ENCODE measurements at regions not wholly inside any gene's neighbourhood (a gene's known extent, or its start where the extent isn't known, plus 50 kb on each side); places are given as distances from the start of the nearest gene placed in this dataset.
"Not testable (repeated sequence)": the region's sequence is repeated elsewhere in the genome, so short reads cannot be mapped to it uniquely, and the experiment has no call there.

DNA sequence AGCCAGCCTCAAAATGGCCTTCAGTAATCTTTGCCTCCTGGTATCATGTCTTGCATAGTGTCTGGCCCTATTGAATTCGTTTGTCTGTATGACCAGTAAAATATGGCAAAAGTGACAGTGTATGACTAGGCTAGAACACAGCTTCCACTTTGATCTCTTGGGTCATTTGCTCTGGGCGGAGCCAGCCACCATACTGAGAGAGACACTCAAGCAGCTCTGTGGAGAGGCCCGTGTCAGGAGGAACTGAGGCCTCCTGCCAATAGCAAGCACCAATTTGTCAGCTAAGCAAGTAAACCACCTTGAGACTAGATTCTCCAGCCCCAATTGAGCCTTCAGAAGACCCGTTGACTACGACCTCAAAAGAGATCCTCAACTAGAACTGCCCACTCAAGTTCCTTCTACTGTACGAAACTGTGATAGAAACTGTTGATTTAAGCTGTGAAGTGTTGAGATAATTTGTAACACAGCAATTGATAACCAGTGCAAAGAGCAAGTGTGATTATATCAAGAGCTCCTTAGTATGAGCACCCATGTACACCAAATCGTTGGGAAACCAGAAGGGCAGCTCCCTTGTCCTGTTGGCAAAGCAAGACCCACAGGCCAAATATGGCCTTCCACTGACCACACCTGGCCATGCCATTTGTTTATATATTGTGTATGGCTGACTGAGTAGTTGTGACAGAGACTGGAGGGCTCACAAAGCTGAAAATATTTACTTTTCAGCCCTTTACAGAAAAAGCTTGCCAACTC is 52.7 kb upstream of the SERBP1 start:
- intact Hi-C loops (cut with micrococcal nuclease) = no loop called here

DNA sequence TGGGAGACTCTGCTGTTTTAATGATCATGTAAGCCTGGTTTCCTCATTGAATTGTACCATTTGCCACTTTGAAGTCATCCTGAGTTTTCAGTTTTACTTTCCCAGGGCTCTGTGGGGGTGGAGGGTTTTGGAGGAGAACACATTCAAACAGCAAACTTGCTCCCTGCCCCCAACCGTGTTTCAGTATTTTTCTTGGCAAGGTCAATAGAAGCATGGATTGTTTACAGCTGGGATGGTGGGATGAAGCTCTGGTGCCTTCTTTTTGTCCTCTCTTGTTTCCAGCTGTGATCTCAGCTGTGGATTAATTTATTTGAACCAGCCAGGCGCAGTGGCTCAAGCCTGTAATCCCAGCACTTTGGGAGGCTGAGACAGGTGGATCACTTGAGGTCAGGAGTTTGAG is 54.3 kb upstream of the SERBP1 start:
- intact Hi-C loops (cut with micrococcal nuclease) = no loop called here

DNA sequence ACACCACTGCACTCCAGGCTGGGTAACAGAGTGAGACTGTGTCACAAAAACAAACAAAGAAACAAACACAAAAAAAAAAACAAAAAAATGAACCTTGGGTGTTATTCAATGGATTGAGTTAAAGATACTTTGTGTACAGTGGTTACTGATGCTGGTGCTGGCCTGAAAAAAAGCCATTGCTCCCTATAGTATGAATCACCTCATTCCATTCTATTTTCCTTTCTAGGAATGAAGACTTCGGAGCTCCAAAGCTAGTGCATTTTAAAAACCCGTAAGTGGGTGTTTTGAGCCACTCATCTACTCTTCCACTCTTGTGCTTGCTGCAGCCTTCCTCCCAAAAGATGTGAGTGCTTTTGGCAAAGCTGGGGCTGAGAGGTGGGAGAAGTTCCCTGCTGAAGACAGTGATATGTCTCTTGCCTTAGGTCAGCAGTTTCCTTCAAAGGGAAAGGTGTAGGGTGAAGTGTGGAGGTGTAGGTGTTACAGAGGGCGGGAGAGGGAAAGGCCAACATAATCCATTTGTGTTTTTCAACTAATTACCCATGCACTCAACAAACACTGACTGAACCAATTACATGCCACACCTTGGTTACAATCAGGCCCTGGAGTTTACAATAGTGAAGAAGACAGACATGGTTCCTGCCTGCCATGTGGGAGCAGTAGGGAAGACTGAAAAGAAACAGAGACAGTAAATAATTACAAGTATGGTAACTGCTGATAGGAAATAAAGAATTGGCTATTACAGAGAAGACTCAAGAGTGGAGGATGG is 55.0 kb upstream of the SERBP1 start:
- intact Hi-C loops (cut with micrococcal nuclease) = no loop called here

DNA sequence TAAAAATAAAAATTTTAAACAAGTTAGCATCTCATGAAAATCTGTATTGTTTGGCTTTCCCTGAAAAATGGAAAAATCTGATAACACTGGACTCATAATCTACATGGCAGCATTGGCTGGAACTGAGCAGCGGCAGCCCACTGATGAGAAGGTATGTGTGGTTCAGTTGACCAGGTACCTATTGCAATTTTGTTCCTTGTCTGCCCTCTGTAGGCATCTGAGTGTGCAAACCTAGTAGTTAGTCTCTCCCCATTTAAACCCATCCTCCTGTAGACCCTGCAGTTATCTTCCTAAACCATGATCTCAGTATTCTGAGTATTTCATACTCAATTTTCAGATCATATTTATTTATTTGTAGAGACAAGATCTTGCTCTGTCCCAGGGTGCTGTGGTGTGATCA is 59.4 kb upstream of the SERBP1 start:
- intact Hi-C loops (cut with micrococcal nuclease) = no loop called here

DNA sequence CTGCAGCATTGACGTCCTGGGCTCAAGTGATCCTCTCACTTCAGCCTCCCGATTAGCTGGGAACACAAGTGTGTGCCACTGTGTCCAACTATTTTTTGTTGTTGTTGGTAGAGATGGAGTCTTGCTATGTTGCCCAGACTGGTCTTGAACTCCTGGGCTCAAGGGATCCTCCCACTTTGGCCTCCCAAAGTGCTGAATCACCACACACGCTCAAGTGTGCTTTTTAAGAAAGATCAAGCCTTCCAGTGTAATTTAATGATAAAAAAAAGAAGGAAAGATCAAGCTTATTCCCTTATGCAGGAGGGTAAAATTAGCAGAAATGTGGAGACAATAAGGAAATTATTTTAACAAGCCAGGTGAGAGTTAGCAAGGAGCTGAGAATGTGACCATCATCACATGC is 61.1 kb upstream of the SERBP1 start:
- intact Hi-C loops (cut with micrococcal nuclease) = no loop called here

DNA sequence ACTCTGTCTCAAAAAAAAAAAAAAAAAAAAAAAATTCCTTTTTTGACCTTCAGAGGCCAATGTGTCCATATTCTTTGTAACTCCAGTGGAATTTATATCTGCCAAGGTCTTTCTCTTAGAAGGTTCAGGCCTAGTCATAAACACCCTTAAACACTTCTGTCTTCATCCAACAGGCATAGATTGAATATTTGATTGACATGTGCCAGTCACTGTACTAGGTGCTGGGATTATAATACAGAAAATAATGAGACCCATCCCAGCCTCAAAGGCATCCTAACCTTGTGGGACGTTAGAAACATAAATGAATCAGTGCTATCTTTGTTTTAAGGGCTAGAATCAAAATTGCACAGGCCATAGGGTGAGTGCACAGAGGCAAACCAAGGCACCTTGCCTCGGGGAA is 62.9 kb upstream of the SERBP1 start:
- intact Hi-C loops (cut with micrococcal nuclease) = no loop called here

DNA sequence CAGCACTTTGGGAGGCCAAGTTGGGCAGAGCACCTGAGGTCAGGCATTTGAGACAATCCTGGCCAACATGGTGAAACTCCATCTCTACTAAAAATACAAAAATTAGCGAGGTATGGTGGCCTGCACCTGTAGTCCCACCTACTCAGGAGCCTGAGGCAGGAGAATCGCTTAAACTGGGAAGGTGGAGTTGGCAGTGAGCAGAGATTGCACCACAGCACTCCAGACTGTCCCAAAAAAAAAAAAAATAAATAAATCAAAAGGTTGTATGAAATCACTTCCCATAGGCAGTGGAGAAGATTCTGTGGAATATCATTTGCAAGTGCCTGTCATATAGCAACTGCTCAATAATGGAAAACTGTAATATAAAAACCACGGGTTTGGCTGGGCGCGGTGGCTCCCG is 65.1 kb upstream of the SERBP1 start:
- intact Hi-C loops (cut with micrococcal nuclease) = no loop called here

DNA sequence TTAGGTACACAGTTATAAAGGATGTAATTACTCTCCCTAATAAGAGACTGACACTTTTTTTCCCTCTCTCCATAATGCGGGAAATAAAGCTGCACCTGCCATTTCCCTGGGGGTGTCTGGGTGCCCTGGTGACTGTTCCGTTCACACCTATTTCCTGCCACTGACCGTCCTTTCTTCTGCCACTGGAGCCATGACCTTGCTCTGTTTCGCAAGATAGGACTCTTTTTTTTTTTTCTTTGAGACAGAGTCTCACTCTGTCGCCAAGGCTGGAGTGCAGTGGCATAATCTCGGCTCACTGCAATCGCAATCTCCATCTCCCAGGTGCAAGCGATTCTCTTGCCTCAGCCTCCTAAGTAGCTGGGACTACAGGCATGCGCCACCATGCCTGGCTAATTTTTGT is 66.1 kb upstream of the SERBP1 start:
- intact Hi-C loops (cut with micrococcal nuclease) = no loop called here

- intact Hi-C loops (cut with micrococcal nuclease) = loop anchor here (1.0 to 10.0 kb wide), 8 partner anchors 69 to 736 kb away; partner anchors contain the start of gene SLC35D1
These were observed 70.3 kb upstream of the SERBP1 start for GRCh38 chr1:67500413-67500959.

- intact Hi-C loops (cut with micrococcal nuclease) = loop anchor here (5.0 to 10.0 kb wide), 3 partner anchors 152 to 739 kb away; partner anchors contain the start of gene SLC35D1
These were observed 73.8 kb upstream of the SERBP1 start for GRCh38 chr1:67503974-67504373.

DNA sequence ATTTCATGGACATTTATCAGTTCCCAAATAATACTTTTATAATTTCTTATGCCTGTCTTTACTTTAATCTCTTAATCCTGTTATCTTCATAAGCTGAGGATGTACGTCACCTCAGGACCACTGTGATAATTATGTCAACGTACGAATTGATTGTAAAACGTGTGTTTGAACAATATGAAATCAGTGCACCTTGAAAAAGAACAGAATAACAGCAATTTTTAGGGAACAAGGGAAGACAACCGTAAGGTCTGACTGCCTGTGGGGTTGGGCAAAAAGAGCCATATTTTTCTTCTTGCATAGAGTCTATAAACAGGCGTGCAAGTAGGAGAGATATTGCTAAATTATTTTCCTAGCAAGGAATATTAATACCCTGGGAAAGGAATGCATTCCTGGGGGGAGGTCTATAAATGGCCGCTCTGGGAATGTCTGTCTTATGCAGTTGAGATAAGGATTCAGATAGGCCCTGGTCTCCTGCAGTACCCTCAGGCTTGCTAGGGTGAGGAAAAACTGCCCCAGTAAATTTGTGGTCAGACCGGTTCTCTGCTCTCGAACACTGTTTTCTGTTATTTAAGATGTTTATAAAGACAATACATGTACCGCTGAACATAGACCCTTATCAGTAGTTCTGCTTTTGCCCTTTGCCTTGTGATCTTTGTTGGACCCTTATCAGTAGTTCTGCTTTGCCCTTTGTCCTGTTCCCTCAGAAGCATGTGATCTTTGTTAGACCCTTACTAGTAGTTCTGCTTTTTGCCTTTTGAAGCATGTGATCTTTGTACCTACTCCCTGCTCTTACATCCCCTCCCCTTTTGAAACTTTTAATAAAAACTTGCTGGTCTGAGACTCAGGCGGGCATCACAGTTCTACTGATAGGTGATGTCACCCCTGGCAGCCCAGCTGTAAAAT is 83.4 kb upstream of the SERBP1 start:
- intact Hi-C loops (cut with micrococcal nuclease) = not testable (repeated sequence)

GRCh38 chr1:67514300-67514699 is 84.1 kb upstream of the SERBP1 start:
- intact Hi-C loops (cut with micrococcal nuclease) = no loop called here

- intact Hi-C loops (cut with micrococcal nuclease) = no loop called here
These were observed 84.6 kb upstream of the SERBP1 start for GRCh38 chr1:67514786-67515185.

- intact Hi-C loops (cut with micrococcal nuclease) = no loop called here
These were observed 85.3 kb upstream of the SERBP1 start for GRCh38 chr1:67515324-67516080.

DNA sequence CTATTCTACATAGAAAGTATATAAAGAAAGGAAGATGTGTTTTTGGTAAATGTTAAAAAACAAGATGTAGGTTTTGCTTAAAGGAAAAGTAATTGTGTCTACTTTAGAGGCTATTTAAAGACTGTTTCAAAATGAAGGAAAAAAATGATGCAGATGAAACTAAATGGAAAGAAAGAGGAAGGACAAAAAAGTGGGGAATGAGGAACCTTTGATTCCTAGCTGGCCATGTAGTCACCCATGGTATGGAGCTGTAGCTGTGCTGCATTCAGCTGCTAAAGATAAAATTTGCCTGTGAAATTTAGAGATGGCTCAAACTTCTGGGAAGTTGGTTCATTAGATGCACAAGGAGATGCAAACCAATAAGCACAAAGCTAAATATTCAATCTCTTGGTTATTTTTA is 86.8 kb upstream of the SERBP1 start:
- intact Hi-C loops (cut with micrococcal nuclease) = no loop called here

DNA sequence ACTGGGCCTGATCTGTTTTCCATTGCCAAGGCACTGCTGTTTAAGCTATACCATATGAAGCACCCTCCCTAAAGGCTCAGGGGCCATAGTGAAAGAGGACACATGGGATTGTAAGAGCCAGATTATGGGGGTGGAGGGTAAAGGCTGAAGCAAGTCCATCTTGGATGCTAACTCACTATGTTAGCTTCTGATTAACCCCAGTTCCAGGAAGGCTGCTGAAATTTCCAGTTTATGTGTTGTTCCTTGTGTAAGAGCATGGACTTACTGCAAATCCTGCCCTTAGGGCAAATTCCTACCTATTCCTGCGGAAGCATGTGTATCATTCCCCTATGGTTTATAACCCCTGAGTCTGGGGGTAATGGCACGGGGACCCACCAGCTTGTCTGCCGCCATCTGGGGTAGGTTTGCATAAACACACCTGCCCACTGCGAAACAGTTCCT is 91.8 kb upstream of the SERBP1 start:
- intact Hi-C loops (cut with micrococcal nuclease) = no loop called here

DNA sequence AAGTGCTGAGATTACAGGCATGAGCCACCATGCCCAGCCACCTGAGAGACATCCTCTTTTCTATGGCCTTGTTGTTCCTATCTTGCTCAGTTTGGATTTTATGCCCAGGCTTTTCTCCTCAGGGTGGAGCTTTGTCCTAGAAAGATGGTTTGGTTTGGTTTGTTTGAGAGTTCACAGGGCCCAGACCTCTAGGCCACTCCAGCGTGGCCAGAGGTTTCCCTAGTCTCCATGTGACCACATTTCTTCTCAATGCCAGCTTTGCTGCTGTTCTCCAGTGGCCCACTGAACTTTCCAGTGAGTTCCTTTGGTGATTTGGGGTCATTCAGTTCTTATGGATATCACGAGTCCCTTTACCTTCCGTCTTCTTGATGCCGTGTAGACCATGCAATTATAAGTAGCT is 92.6 kb upstream of the SERBP1 start:
- intact Hi-C loops (cut with micrococcal nuclease) = no loop called here

DNA sequence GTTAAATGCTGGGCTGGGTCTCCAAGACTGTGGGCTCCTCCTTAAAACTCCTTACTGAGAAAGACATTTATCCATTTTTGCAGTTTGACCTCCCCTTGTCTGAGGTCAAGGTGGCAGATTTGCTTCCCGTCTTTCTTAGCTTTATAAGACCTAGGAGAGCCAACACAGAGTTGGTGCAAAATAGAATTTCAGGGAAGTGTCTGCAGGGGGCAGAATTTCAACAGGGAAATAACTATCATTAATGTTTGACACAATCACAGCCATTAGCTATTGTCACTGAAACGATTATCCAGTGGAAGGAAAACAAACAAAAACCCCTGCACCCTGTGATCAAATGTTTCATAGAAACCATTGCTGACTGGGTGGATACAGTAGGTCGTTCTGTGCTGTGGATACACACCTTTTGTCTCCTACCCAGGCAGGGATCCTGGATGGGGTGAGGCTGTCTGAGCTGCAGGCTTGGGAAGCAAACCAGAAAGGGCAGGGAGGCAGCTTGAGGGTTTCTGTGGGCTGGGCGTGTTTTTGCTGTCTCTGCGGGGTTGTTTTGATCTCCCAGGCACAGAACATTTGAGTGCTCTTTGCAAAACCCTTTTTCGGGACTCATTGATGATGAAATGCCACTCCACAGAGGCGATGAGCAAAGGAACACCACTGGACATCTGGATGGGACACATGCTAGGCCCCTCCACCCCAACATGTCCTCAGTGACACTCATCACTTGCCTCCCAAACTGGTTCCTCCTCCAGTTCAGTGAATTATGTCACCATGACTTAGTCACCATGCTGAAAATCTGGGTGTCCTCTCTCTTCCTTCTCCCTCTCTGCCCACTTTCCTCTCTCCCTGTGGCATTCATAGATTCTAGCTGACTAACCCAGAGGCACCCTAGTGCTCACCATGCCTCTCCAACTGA is 94.2 kb upstream of the SERBP1 start:
- intact Hi-C loops (cut with micrococcal nuclease) = no loop called here

DNA sequence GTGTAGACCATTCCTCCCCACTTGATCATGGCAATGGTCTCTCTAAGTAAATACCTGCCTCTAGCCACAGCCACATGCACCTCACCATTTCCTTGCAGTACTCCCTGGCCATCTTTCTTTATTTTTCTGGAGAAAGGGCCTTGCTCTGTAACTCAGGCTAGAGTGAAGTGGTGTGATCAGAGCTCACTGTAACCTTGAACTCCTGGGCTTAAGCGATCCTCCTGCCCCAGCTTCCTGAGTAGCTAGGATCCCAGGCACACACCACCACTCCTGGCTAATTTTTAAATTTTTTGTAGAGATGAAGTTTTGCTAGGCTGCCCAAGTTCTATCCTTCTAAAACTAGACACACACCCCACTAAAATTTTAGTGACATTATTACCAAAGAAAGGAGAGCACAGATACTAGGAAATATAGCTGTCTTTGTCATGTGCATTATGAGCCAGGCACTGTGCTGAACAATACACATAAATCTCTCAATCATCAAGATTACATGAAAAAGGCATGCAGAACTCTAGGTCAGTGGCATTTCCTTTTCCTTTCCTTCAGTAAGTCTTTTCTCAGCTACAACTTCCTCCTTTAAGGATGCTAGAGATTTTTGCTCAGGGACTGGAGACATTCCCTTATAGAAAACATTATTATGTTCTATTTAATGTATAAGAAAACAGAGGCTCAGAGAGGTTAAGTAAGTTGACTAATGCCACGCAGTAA is 95.0 kb upstream of the SERBP1 start:
- intact Hi-C loops (cut with micrococcal nuclease) = no loop called here

All from T-helper 2 cell treated with Interferon-gamma antibody and Interleukin-4, amounts not matched to agents 100 ng/mL and 5 ng/mL, for 36 hours (primary cell).